ENCODE measurements at regions not wholly inside any gene's neighbourhood (a gene's known extent, or its start where the extent isn't known, plus 50 kb on each side); places are given as distances from the start of the nearest gene placed in this dataset.
"Not testable (repeated sequence)": the region's sequence is repeated elsewhere in the genome, so short reads cannot be mapped to it uniquely, and the experiment has no call there.

GRCh38 chr9:80995759-80996158 lies 693.6 kb downstream of the TLE1 start:
- no peak for DNase-seq
- ATAC-seq: no peak

- DNase-seq (no peak), ATAC-seq (no peak)
These were observed 694.5 kb downstream of the TLE1 start for GRCh38 chr9:80994892-80995291.

GRCh38 chr9:80985595-80985994 lies 703.8 kb downstream of the TLE1 start:
- ATAC-seq, DNase-seq: not testable (repeated sequence)

- ATAC-seq: no peak
- DNase-seq: no peak
These were observed 712.9 kb downstream of the TLE1 start for GRCh38 chr9:80976403-80976802.

GRCh38 chr9:80970377-80970776 lies 719.0 kb downstream of the TLE1 start:
- not testable (repeated sequence) for DNase-seq, ATAC-seq

- DNase-seq: no peak
- ATAC-seq: no peak
These were observed 720.7 kb downstream of the TLE1 start for GRCh38 chr9:80968611-80969010.

GRCh38 chr9:80964914-80965313 lies 724.4 kb downstream of the TLE1 start:
- no peak for ATAC-seq
- no peak for DNase-seq

- ATAC-seq: no peak
- DNase-seq: no peak
These were observed 725.0 kb downstream of the TLE1 start for GRCh38 chr9:80964374-80964773.

GRCh38 chr9:80957801-80958200 lies 731.5 kb downstream of the TLE1 start:
- no peak for DNase-seq
- ATAC-seq: no peak

- ATAC-seq (no peak), DNase-seq (no peak)
These were observed 734.8 kb downstream of the TLE1 start for GRCh38 chr9:80954521-80954920.

- no peak for ATAC-seq
- no peak for DNase-seq
These were observed 736.9 kb downstream of the TLE1 start for GRCh38 chr9:80952363-80952922.

- DNase-seq (no peak), ATAC-seq (no peak)
These were observed 737.7 kb downstream of the TLE1 start for GRCh38 chr9:80951675-80952074.

GRCh38 chr9:80948876-80949275 lies 740.5 kb downstream of the TLE1 start:
- DNase-seq (no peak), ATAC-seq (no peak)

- ATAC-seq: no peak
- no peak for DNase-seq
These were observed 741.3 kb downstream of the TLE1 start for GRCh38 chr9:80948066-80948465.

GRCh38 chr9:80946496-80947170 lies 742.7 kb downstream of the TLE1 start:
- DNase-seq (no peak), ATAC-seq (no peak)

- DNase-seq (no peak), ATAC-seq (no peak)
These were observed 743.9 kb downstream of the TLE1 start for GRCh38 chr9:80945436-80945835.

GRCh38 chr9:80937645-80938044 lies 751.7 kb downstream of the TLE1 start:
- DNase-seq: no peak
- no peak for ATAC-seq

- DNase-seq (no peak), ATAC-seq (no peak)
These were observed 755.3 kb downstream of the TLE1 start for GRCh38 chr9:80934095-80934494.

GRCh38 chr9:80932947-80933780 lies 756.2 kb downstream of the TLE1 start:
- ATAC-seq: no peak

GRCh38 chr9:80932181-80932580 lies 757.2 kb downstream of the TLE1 start:
- ATAC-seq (no peak), DNase-seq (no peak)

More at GRCh38 chr9:80932947-80933780, 756.2 kb downstream of the TLE1 start:
- DNase-seq: no peak

- ATAC-seq (no peak), DNase-seq (no peak)
These were observed 758.2 kb downstream of the TLE1 start for GRCh38 chr9:80931163-80931562.

- DNase-seq: no peak
- no peak for ATAC-seq
These were observed 760.6 kb downstream of the TLE1 start for GRCh38 chr9:80928697-80929096.

GRCh38 chr9:80926611-80927010 lies 762.7 kb downstream of the TLE1 start:
- ATAC-seq: no peak

More at GRCh38 chr9:80926611-80927010, 762.7 kb downstream of the TLE1 start:
- DNase-seq: no peak

Data from stimulated activated naive CD8-positive, alpha-beta T cell treated with anti-CD3 and anti-CD28 coated beads, Interleukin-15, Interleukin-2, amounts not matched to agents 100 U/mL and 50 U/mL, for 24 hours (primary cell).